ENCODE measurements at regions not wholly inside any gene's neighbourhood (a gene's known extent, or its start where the extent isn't known, plus 50 kb on each side); places are given as distances from the start of the nearest gene placed in this dataset.
"Not testable (repeated sequence)": the region's sequence is repeated elsewhere in the genome, so short reads cannot be mapped to it uniquely, and the experiment has no call there.

DNA sequence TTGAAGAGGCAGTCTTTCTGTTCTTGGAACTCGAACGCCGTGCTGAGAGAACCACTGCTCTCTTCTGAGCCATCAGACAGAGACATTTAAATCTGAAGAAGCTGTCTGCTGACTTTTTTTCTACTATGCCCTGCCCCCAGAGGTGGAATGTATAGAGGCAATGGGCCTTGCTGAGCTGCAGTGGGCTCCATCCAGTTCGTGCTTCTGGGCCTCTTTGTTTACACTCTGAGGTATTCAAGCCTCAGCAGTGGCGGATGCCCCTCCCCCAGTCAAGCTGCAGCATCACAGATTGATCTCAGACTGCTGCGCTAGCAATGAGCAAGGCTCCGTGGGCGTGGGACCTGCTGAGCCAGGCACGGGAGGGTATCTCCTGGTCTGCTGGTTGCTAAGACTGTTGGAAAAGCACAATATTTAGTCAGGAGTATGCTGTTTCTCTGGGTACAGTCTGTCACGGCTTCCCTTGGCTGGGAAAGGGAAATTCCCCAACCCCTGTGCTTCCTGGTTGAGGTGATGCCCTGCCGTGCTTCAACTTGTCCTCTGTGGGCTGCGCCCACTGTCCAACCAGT lies 526.8 kb downstream of the CD109 start:
- DNase-seq (ENCODE audit: extremely low read depth in 1 of 11, low read depth in 9 of 11, low spot score in 4 of 11), result peak in 1 of 11 donors; percentile 1

DNA sequence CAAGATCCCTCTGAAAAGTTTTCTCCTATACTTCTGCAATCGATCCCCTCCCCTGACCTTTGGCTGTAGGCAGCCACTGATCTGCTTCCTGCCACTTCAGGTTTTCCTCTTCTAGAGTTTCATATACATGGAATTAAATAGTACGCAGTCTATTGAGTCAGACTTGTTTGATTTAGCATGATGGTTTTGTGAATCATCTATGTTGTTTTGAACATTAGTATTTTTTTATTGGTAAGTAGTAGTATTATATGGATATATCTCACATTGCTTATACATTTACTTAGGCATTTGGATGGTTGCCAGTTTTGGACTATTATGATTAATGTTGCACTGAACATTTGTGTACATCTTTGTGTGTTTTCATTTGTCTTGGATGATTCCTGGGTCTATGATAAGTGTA lies 518.0 kb downstream of the CD109 start:
- no peak for DNase-seq (ENCODE audit: extremely low read depth in 1 of 11, low read depth in 9 of 11, low spot score in 4 of 11)

DNA sequence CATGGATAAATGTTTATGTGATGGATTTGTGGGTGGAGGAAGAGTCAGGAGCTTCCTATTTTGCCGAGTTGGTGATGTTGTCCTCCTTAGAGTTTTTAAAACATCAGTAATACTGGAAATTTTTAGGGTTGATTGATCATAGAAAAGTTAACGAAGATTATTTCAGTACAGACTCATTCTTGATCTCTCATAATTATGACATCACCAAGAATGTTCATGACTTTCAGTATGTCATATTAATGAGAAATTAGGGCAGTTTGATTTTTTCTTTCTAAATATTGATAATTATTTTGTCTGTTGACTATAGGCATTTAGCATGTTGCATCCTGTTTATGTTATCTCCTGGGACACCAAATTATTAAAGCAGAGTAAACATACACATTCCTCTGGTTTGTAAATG lies 512.2 kb downstream of the CD109 start:
- no peak for DNase-seq (ENCODE audit: extremely low read depth in 1 of 11, low read depth in 9 of 11, low spot score in 4 of 11)

DNA sequence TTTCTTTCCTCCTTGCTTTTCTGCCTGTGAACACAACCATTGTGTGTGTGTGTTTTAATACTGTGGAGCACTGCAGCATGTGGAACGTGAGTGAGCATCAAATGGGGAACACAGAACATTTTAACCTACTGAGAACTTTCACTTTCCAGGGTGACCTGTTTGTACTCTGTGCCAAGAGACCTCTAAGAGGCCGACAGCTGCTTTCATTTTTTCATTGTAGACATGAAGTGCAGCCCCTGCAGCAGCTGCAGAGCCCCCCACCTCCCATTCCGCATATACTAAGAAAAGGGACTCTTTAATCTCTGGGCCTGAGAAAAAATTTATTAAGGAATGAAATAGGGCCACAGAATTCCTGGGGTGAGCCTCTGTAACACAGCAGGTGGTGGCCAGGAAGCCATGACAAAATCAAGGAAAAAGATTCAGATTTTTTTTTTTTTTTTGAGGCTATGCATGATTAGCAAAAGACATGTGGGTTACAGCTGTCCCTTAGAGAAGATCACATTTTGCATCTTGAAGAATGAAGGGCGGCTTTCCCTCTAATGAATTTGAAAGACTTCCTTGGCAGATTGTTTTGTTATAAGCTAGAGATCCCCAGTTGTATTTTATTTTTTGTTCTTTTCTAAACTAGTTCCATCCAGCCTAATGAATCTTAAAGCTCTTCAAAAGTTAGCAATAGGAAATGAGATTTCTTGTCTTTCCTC lies 503.4 kb downstream of the CD109 start:
- DNase-seq (ENCODE audit: extremely low read depth in 1 of 11, low read depth in 9 of 11, low spot score in 4 of 11), result no peak

DNA sequence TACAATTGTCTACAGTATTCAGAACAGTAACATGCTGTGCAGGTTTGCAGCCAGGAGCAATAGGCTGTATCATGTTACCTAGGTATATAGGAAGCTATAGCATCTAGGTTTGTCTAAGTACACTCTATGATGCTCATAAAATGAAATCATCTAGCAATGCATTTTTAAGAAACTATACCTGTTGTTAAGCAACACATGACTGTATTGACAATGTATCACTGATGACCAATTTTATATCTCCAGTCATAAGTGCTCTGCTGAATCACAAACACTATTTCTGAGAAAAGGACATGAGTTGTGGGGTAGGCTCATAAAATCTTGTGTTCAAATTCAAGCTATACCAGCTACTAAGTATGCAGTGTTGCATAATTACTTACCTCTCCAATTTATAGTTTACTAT lies 501.3 kb downstream of the CD109 start:
- no peak for DNase-seq (ENCODE audit: extremely low read depth in 1 of 11, low read depth in 9 of 11, low spot score in 4 of 11)

DNA sequence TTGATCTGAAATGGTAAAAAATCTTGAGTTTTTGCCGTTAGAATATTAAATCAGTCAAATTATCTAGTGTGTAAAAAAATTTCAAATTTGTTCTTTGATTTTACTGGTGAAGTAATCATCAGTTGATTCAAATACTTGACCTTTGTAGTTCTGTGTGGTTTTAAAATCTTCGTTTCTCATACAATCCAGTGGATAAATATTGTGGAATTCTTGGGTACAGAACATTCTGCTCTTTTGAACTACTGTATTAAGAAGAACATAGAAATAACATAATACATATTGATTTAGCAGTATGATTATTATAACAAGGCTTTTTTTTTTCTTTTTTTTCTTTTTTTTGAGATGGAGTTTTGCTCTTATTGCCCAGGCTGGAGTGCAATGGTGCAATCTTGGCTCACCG lies 491.8 kb downstream of the CD109 start:
- no peak for DNase-seq (ENCODE audit: extremely low read depth in 1 of 11, low read depth in 9 of 11, low spot score in 4 of 11)

DNA sequence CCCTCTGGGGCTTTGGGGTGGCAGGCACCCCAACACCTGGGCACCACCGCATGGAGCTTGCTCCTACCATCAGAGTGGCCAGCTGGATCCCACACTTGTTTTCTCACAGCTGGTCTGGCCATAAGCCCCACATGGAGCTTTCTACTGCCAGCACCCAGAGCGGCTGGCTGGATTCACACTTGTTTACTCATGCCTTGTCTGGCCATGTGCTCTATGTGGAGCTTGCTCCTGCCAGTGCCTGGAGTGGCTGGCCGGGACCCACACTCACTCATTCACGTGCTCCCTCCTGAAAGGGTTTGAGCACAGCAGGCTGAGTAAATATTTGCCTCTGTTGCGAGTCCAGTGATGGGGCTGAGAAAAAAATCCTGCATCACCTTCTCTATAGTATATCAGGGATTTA lies 487.0 kb downstream of the CD109 start:
- DNase-seq (ENCODE audit: extremely low read depth in 1 of 11, low read depth in 9 of 11, low spot score in 4 of 11), result no peak

DNA sequence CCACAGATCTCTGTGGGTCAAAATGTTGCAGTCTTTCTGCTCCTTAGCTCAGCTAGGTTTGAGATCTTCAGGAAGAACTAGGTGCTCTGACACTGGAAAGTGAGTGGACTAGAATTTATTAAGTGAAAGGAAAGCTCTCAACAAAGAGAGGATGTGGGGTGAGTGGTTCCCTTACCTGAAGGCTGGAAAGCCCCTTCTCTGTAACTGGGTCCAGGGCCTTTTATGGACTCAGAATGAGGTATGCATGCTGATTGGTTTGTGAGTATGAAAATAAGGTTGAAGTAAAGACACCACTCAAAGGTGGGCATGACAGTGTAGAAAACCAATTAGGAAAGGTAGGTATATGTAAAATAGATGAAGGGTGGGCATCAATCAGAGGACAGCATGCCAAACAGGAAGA lies 485.5 kb downstream of the CD109 start:
- DNase-seq (ENCODE audit: extremely low read depth in 1 of 11, low read depth in 9 of 11, low spot score in 4 of 11), result no peak

DNA sequence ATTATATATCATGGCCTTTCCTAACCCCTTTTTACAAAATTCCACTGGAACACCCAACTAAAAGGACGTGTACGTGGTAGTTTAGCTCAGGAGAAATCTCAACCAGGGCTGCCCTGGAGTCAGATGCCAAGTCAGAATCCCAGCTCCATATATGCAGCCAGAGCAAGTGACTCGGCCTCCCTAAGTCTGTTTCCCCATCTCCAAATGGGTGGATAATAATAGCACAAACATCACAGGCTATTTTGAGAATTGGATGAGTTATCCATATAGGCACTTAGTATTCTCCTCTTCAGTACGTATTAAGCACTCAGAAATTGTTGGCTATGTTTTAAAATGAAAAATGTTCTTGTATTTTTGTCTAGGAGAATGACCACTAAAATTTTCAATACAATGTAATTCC lies 481.5 kb downstream of the CD109 start:
- no peak for DNase-seq (ENCODE audit: extremely low read depth in 1 of 11, low read depth in 9 of 11, low spot score in 4 of 11)

DNA sequence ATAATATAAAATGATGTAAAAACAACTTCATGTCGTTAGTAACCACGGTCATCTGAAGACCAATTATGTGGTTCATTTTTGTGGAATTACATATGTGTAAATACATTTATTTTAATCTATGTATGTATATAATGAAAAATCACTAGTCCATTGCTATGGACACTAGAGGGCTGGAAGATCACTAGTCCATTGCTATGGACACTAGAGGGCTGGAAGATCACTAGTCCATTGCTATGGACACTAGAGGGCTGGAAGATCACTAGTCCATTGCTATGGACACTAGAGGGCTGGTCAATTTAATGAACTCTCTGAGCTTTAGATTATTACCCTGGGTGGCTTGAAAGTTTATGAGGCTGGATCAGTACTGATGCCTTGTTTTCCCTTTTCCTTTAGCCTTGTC lies 474.5 kb downstream of the CD109 start:
- DNase-seq (ENCODE audit: extremely low read depth in 1 of 11, low read depth in 9 of 11, low spot score in 4 of 11), result not testable (repeated sequence)

DNA sequence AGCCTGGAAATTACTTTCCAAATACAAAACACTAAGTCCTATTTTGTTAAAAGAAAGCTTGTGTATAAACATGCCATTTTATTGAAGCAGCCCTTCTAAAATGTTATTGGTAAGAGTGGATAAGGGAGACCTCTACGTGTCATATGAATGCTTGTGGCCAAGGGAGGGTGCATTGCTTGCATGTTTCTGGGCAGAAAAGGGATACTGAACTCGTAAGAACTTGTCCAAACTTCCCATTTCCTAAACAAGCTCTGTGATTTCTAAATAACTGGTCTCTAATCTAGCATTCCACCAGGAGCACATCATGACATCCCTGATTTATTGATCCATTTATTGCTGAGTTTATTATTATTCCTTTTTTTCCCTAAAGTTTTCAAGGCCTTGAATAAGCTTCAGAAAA lies 474.1 kb downstream of the CD109 start:
- DNase-seq (ENCODE audit: extremely low read depth in 1 of 11, low read depth in 9 of 11, low spot score in 4 of 11), result no peak

DNA sequence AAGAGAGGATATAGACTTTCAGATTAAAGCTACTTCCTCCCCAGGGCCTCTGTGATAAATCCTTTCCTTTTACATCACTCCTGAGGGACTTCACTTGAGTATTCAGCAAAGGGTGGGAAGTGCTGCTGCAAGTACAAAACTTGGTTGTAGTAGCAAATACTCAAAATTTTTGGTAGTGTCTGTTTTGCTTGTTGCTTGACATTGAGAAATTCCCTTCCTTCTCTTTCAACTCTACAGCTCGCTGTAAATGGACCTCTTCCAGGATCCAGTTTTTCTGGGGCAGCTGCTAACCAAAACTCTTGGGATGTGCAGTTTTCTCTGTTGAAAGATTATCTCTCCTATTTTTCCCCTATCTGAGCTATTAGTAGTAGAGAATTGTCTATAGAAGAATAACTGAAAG lies 472.0 kb downstream of the CD109 start:
- no peak for DNase-seq (ENCODE audit: extremely low read depth in 1 of 11, low read depth in 9 of 11, low spot score in 4 of 11)

DNA sequence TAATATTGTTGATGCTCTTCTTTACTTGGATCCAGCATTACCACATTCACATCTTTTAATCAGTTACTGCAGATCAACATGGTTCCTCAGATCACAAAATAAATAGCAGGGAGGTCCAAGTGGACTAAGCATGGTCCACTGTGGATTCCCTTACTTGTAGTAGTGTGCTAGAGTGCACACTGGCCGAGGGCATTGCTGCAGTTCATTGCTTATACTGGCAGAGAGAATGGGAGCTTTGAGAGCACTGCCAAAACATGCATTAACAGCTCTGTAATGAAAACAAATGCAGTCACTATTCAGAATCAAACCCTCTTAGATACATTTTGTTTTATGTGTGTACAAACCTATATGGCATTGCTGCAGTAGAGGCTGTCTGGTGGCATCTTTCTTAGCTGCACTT lies 471.5 kb downstream of the CD109 start:
- DNase-seq (ENCODE audit: extremely low read depth in 1 of 11, low read depth in 9 of 11, low spot score in 4 of 11), result no peak

DNA sequence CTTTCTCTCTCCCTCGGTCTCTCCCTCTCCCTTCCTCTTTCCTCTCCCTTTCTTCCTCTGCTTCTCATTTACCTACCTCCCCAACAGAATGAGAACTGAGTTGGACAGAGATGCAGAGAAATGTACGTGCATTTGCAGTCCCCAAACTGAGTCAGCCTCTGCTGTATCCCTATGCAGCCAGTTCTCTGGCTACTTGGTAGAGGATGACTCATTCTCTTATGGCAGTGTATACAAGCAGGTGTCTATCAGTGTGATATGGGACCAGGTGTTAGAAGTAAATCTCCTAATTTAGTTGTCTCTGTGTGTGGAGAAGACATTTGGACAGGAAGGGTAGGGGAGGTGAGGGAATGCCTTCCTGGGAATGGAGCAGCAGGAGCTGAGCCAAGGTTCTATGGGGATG lies 470.8 kb downstream of the CD109 start:
- no peak for DNase-seq (ENCODE audit: extremely low read depth in 1 of 11, low read depth in 9 of 11, low spot score in 4 of 11)

DNA sequence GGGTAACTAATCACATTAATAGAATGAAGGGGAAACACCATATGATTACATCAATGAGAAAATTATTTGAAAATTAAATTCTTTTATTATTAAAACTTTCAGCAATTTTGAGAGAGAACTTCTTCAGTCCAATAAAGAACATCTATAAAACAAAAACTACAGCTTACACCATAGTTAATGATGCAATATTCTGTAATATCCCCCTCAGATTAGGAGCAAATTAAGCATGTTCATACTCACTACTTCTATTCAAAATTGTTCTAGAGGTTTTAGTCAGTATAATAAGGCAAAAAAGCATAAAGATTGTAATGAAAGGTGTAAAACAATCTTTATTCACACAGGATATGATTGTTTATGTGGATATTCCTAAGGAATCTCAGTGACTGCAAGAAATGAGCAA lies 465.4 kb downstream of the CD109 start:
- no peak for DNase-seq (ENCODE audit: extremely low read depth in 1 of 11, low read depth in 9 of 11, low spot score in 4 of 11)

DNA sequence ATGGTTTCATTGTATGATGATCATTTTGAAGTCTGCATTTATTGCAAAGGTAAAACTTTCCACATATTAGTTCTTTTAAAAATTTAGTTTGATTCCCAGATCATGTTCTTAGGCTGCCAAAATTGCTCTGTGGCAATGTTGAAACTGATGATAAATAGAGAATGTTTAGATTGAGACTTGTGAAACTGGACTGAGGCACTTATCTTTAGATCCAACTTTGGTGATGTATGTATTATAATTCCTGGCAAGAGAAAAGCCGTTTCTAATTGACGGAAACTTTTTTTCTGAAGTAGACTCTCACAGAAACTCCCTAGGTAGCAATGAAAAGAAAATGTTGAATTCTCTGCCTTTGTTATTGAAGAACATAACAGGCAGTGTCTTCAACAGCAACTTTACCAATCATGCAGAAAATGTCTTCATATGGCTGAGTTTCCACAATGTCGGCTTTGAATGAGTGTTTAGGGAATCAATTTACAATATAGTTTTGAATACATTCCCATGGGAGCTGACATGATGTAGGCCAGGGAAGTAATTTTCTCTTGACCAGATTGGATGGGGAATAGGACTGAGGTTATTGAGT lies 456.2 kb downstream of the CD109 start:
- no peak for DNase-seq (ENCODE audit: extremely low read depth in 1 of 11, low read depth in 9 of 11, low spot score in 4 of 11)

DNA sequence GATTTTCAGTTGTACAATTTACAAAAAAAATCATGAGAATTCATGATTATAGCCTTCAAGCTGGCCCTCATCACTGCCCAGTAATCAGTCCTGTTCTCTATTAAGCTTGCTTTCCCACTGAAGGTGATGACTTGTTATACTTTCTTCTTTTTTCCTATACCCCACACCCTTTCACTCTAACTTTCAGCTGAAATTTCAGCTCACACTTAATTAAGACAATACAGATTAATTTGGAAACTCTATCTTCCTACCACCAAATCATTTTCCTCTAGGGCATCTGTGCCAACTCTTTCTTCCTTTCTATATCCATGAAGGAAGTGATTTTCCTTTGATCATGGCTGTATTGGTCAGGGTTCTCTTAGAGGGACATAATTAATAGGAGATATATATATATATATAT lies 449.9 kb downstream of the CD109 start:
- no peak for DNase-seq (ENCODE audit: extremely low read depth in 1 of 11, low read depth in 9 of 11, low spot score in 4 of 11)

DNA sequence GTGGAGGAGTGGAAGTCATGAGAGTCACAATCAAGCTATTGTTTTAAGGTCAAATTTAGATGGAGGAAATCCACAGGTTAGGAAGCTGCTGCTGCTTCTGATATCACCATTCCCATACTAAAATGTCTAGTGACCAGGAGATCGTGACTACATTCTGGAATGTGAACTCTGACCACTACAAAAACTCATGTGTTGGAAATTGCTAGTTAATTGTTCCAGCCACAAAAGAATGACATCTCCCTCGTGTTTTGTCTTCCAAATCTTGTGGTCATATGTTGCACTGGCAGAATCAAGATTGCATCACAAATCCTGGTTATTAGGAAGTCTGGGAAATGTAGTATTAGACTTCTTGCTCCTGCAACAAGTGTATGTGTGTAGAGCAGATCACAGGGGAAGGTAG lies 441.9 kb downstream of the CD109 start:
- DNase-seq (ENCODE audit: extremely low read depth in 1 of 11, low read depth in 9 of 11, low spot score in 4 of 11), result no peak

DNA sequence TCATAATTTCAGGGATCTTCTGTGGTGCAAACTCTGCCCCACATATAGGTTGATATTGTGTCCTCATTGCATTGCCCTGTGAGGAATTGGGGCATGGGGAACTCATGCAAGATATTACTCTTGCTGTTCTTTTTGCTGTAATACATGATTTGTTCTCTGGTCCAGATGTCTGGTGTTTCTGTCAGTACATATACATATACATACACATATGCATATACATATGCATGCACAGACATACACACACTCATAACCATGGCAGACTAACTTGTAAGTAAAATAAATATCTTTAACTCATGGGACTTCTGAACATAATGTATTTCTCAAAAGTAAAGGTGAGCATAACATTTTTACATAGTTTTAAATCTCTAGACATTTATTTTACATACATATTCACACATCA lies 438.3 kb downstream of the CD109 start:
- DNase-seq (ENCODE audit: extremely low read depth in 1 of 11, low read depth in 9 of 11, low spot score in 4 of 11), result no peak

DNA sequence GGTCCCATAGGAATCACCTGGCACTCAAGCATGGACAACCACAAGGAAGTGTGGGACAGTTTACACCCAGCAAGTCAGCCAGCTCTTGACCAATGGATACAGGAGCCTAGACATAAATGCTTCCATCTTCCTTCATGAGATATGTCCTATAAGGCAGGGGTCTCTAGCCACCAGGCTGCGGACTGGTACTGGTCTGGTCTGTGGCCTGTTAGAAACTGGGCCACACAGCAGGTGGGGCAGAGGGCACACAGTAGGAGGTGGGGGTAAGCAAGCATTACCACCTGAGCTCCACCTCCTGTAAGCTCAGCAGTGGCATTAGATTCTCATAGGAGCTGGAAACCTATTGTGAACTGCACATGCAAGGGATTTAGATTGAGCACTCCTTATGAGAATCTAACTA lies 437.1 kb downstream of the CD109 start:
- DNase-seq (ENCODE audit: extremely low read depth in 1 of 11, low read depth in 9 of 11, low spot score in 4 of 11), result no peak

DNA sequence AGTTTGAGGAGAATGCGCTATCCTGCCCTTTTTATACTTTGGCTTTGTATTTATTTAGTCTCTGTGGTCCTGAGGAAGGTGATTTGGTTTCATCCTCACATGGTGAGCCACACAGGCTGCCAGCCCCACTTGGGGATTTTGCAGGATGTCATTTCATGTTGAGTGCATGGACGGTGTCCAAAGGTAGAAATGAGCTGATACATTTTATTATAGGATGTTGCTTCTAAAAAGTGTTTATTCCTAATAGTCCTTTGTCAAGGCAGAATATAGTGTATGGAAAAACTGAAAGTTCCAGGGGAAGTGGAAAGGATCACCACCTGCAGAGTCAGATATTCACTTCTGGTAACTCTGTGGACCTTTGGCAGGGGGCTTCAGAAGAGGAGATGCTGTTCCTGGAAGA lies 434.6 kb downstream of the CD109 start:
- DNase-seq (ENCODE audit: extremely low read depth in 1 of 11, low read depth in 9 of 11, low spot score in 4 of 11), result no peak

Measured in renal cortex interstitium (tissue), 11 donors.